H1 (cell line): ENCODE measurements at regions not wholly inside any gene's neighbourhood (a gene's known extent, or its start where the extent isn't known, plus 50 kb on each side); places are given as distances from the start of the nearest gene placed in this dataset.

Source experiments
- CTCF ChIA-PET: fragments of 300-600 bp; sonication (Branson Sonifier 250); formaldehyde crosslinking; loops from one replicate; lab custom pipeline; 2021; ENCODE audit not compliant: partially characterized antibody; lab: Charles Lee
- POLR2A ChIA-PET: fragments of 300-600 bp; sonication (Branson Sonifier 250); formaldehyde crosslinking; loops from one replicate; lab custom pipeline; 2021; ENCODE audit warnings: inconsistent platforms; ENCODE audit not compliant: partially characterized antibody; lab: Charles Lee
- DNase-seq, 2 experiments: peaks; one replicate each; pipeline versions ENCODE4 v3.0.0 to v3.0.0-alpha.2; 2010 to 2022; ENCODE audit warnings: low spot score in 2 of 2, low read depth in 1 of 2, mixed read lengths in 1 of 2
- FAIRE-seq: peaks from 2 replicates; lab custom pipeline; 2011; peaks lifted over from hg19 to GRCh38; lab: Jason Lieb, UNC
- H2AFZ ChIP-seq: 2 replicates; pipeline ENCODE4 v1.8.1; 2012; ENCODE audit warnings: low read length, inconsistent platforms
- H2AK5ac ChIP-seq: 2 replicates; pipeline ENCODE4 v1.6.1; 2013; ENCODE audit warnings: low read depth, low read length
- H2BK120ac ChIP-seq: replicated peaks from 2 replicates; pipeline ENCODE3; 2013; ENCODE audit warnings: low read depth, low read length, inconsistent platforms
- H2BK12ac ChIP-seq: 2 replicates; pipeline ENCODE4 v1.6.1; 2013; ENCODE audit warnings: low read depth, low read length
- H2BK15ac ChIP-seq: 2 replicates; pipeline ENCODE4 v1.6.1; 2013; ENCODE audit warnings: low read length
- H2BK20ac ChIP-seq: 2 replicates; pipeline ENCODE4 v1.6.1; 2013; ENCODE audit warnings: low read length
- H2BK5ac ChIP-seq: 2 replicates; pipeline ENCODE4 v1.6.1; 2013; ENCODE audit warnings: low read depth, low read length
- H3K14ac ChIP-seq: 2 replicates; pipeline ENCODE4 v1.6.1; 2013; ENCODE audit warnings: inconsistent platforms; ENCODE audit not compliant: insufficient read length
- H3K18ac ChIP-seq: 2 replicates; pipeline ENCODE4 v1.6.1; 2013; ENCODE audit warnings: low read length; ENCODE audit errors: extremely low read depth
- H3K23ac ChIP-seq: 2 replicates; pipeline ENCODE4 v1.6.1; 2013; ENCODE audit warnings: inconsistent platforms; ENCODE audit not compliant: insufficient read length
- H3K23me2 ChIP-seq: 2 replicates; pipeline ENCODE4 v1.6.1; 2013; ENCODE audit warnings: low read depth, low read length
- H3K27ac ChIP-seq: 2 replicates; pipeline ENCODE4 v1.6.1; 2011; ENCODE audit warnings: low read depth, low read length, inconsistent platforms
- H3K27me3 ChIP-seq, 4 experiments: replicated peaks in 1 of 4; 1 replicate in 1 of 4; 2 replicates in 3 of 4; pipeline versions ENCODE4 v1.6.1 to v1.8.1; 2011 to 2013; ENCODE audit warnings: low read length in 3 of 4, mild to moderate bottlenecking in 3 of 4, inconsistent platforms in 2 of 4, mixed read lengths in 2 of 4, moderate library complexity in 1 of 4; ENCODE audit not compliant: control insufficient read depth in 3 of 4, insufficient read depth in 3 of 4; ENCODE audit errors: extremely low read depth in 1 of 4
- H3K36me3 ChIP-seq, 4 experiments: 2 replicates each; pipeline versions ENCODE4 v1.6.1 to v1.8.1; 2011 to 2013; ENCODE audit warnings: mild to moderate bottlenecking in 4 of 4, low read length in 3 of 4, moderate library complexity in 2 of 4, control low read depth in 1 of 4, inconsistent platforms in 1 of 4; ENCODE audit not compliant: insufficient read depth in 4 of 4, control insufficient read depth in 2 of 4
- H3K4ac ChIP-seq: replicated peaks from 2 replicates; pipeline ENCODE3; 2013; ENCODE audit warnings: low read length, low read depth, mixed read lengths, inconsistent platforms; ENCODE audit not compliant: insufficient read length
- H3K4me1 ChIP-seq, 4 experiments: replicated peaks in 1 of 4; 1 replicate in 1 of 4; 2 replicates in 3 of 4; pipeline versions ENCODE4 v1.6.1 to v1.8.1; 2011 to 2013; ENCODE audit warnings: low read length in 3 of 4, inconsistent platforms in 2 of 4, mixed read lengths in 1 of 4; ENCODE audit not compliant: insufficient read depth in 4 of 4, control insufficient read depth in 3 of 4
- H3K4me2 ChIP-seq, 2 experiments: 2 replicates each; pipeline versions ENCODE4 v1.6.1 to v1.8.1; 2011 to 2013; ENCODE audit warnings: low read depth in 2 of 2, low read length in 2 of 2, control low read depth in 1 of 2, inconsistent platforms in 1 of 2, mild to moderate bottlenecking in 1 of 2; ENCODE audit not compliant: insufficient read depth in 1 of 2
- H3K4me3 ChIP-seq, 4 experiments: fragments of 200-600, 300-600 bp in 1 of 4; sonication (generic), shearing (Covaris generic), sonication (Bioruptor Twin) in 1 of 4; 2 replicates each; pipeline versions ENCODE4 v1.5.1 to v1.8.1; 2011 to 2016; ENCODE audit warnings: low read length in 4 of 4, low read depth in 3 of 4, control low read depth in 2 of 4, inconsistent platforms in 2 of 4, mild to moderate bottlenecking in 2 of 4, mixed read lengths in 1 of 4, moderate library complexity in 1 of 4; ENCODE audit not compliant: insufficient read depth in 2 of 4; ENCODE audit errors: extremely low read depth in 1 of 4
- H3K56ac ChIP-seq: replicated peaks from 2 replicates; pipeline ENCODE3; 2013; ENCODE audit warnings: low read depth, mild to moderate bottlenecking, mixed read lengths, low read length, inconsistent platforms; ENCODE audit not compliant: insufficient read length
- H3K79me1 ChIP-seq: 2 replicates; pipeline ENCODE4 v1.6.1; 2013; ENCODE audit warnings: low read depth, low read length, control low read depth
- H3K79me2 ChIP-seq, 2 experiments: 2 replicates each; pipeline versions ENCODE4 v1.6.1 to v1.8.1; 2012 to 2013; ENCODE audit warnings: low read length in 2 of 2, mild to moderate bottlenecking in 2 of 2, inconsistent platforms in 1 of 2; ENCODE audit not compliant: insufficient read depth in 2 of 2, control insufficient read depth in 1 of 2
- H3K9ac ChIP-seq, 4 experiments: replicated peaks in 1 of 4; 1 replicate in 1 of 4; 2 replicates in 3 of 4; pipeline versions ENCODE4 v1.6.1 to v1.8.1; 2011 to 2013; ENCODE audit warnings: low read depth in 3 of 4, low read length in 3 of 4, control low read depth in 2 of 4, mild to moderate bottlenecking in 2 of 4, moderate library complexity in 2 of 4, inconsistent platforms in 1 of 4; ENCODE audit errors: extremely low read depth in 1 of 4
- H3K9me3 ChIP-seq, 2 experiments: 2 replicates each; pipeline versions ENCODE4 v1.6.1 to v1.8.1; 2012 to 2013; ENCODE audit warnings: mild to moderate bottlenecking in 2 of 2, moderate library complexity in 2 of 2, control low read depth in 1 of 2, inconsistent platforms in 1 of 2, low read depth in 1 of 2, low read length in 1 of 2, mixed read lengths in 1 of 2; ENCODE audit not compliant: insufficient read depth in 2 of 2
- H4K20me1 ChIP-seq, 2 experiments: replicated peaks in 1 of 2; 2 replicates each; pipeline versions ENCODE3 to v1.8.1; 2011 to 2013; ENCODE audit warnings: inconsistent platforms in 2 of 2, low read length in 2 of 2, mild to moderate bottlenecking in 1 of 2; ENCODE audit not compliant: insufficient read depth in 2 of 2, control insufficient read depth in 1 of 2
- H4K5ac ChIP-seq: 2 replicates; pipeline ENCODE4 v1.6.1; 2013; ENCODE audit warnings: low read length, low read depth, mixed read lengths, inconsistent platforms; ENCODE audit not compliant: insufficient read length
- H4K8ac ChIP-seq: 2 replicates; pipeline ENCODE4 v1.8.0; 2013; ENCODE audit warnings: mild to moderate bottlenecking, moderate library complexity, low read length, inconsistent platforms; ENCODE audit not compliant: insufficient read depth; ENCODE audit errors: extremely low read depth
- H4K91ac ChIP-seq: replicated peaks from 2 replicates; pipeline ENCODE3; 2013; ENCODE audit warnings: low read length, mixed read lengths, inconsistent platforms; ENCODE audit not compliant: insufficient read length
- SP2 ChIP-seq: IDR thresholded peaks from 2 replicates; pipeline ENCODE4 v1.6.1; 2012; ENCODE audit warnings: mild to moderate bottlenecking, low read length, inconsistent platforms
- TAF1 ChIP-seq: IDR thresholded peaks from 2 replicates; pipeline ENCODE4 v1.6.1; 2011; ENCODE audit warnings: mild to moderate bottlenecking, low read depth, low read length
- TAF7 ChIP-seq: optimal IDR thresholded peaks from 2 replicates; pipeline ENCODE3; 2011; ENCODE audit warnings: low read depth, mild to moderate bottlenecking, inconsistent platforms, low read length, moderate library complexity, borderline replicate concordance
- YY1 ChIP-seq: IDR thresholded peaks from 2 replicates; pipeline ENCODE4 v1.6.1; 2011; ENCODE audit warnings: low read depth, mild to moderate bottlenecking, low read length
- WGBS, 2 experiments: shearing (Covaris generic) in 1 of 2; methylation state at CpG; one replicate each; pipeline versions ENCODE4 v1.1.6 to v1.1.7; 2013 to 2015; ENCODE audit warnings: low lambda C conversion rate in 2 of 2, mixed read lengths in 2 of 2, inconsistent platforms in 1 of 2, low coverage in 1 of 2, missing lambda C conversion rate in 1 of 2; ENCODE audit not compliant: insufficient replicate concordance in 2 of 2, insufficient coverage in 1 of 2, insufficient read length in 1 of 2; ENCODE audit errors: extremely low coverage in 1 of 2, missing lambda C conversion rate in 1 of 2; 5-methylcytosine and 5-hydroxymethylcytosine counted together

GRCh38 chr6:51077821-51078518 is 259.3 kb downstream of the TFAP2B start:
- TF ChIP-seq YY1, result peak; percentile 53; the same call in 1 of the 2 replicates
- TF ChIP-seq TAF1, result no peak
- no peak for TF ChIP-seq SP2
- no peak for TF ChIP-seq TAF7
- DNase-seq (no peak), FAIRE-seq (no peak)
- no peak overlapping the region for H3K14ac ChIP-seq
- H2BK120ac ChIP-seq, result no peak overlapping the region
- CTCF ChIA-PET, result interaction anchor here (1.1 kb wide), 1 partner anchor 192 kb away, joined by 3 read pairs; no protein-coding TSS in a partner anchor
- peak overlapping the region; percentile 21; the same call in 1 of the 2 replicates for H2BK5ac ChIP-seq
- no peak overlapping the region for H3K4me3 ChIP-seq
- H3K79me1 ChIP-seq, result no peaks in the 10 kb centered on the region
- POLR2A ChIA-PET, result no interaction called here
- H4K91ac ChIP-seq, result no peak overlapping the region
- no peak overlapping the region for H2AK5ac ChIP-seq
- no peaks in the 10 kb centered on the region for H3K79me2 ChIP-seq
- H3K36me3 ChIP-seq, result no peaks in the 10 kb centered on the region
- H3K4me2 ChIP-seq, result no peak overlapping the region
- no peaks in the 10 kb centered on the region for H3K4me1 ChIP-seq
- no peaks in the 10 kb centered on the region for H3K9me3 ChIP-seq
- no peak overlapping the region for H2BK15ac ChIP-seq
- H2AFZ ChIP-seq, result peak overlapping the region; percentile 61; the same call in 1 of the 2 replicates
- no peaks in the 10 kb centered on the region for H4K20me1 ChIP-seq
- no peak overlapping the region for H3K56ac ChIP-seq
- no peak overlapping the region for H3K4ac ChIP-seq
- no peak overlapping the region for H2BK20ac ChIP-seq
- H3K9ac ChIP-seq, result no peak overlapping the region
- H3K23me2 ChIP-seq, result no peaks in the 10 kb centered on the region
- no peak overlapping the region for H4K8ac ChIP-seq
- 90% methylated on average over 3 of the region's 3 CpGs; no CpG with 5 or more reads in 1 of the 2 experiments for WGBS, 2 experiments
- H3K18ac ChIP-seq, result peak overlapping the region; percentile 28; the same call in 1 of the 2 replicates
- no peak overlapping the region for H3K23ac ChIP-seq
- H3K27me3 ChIP-seq, result no peaks in the 10 kb centered on the region
- H2BK12ac ChIP-seq, result no peak overlapping the region
- H4K5ac ChIP-seq, result no peak overlapping the region
- H3K27ac ChIP-seq, result no peak overlapping the region
